ENCODE measurements at regions not wholly inside any gene's neighbourhood (a gene's known extent, or its start where the extent isn't known, plus 50 kb on each side); places are given as distances from the start of the nearest gene placed in this dataset.

DNA sequence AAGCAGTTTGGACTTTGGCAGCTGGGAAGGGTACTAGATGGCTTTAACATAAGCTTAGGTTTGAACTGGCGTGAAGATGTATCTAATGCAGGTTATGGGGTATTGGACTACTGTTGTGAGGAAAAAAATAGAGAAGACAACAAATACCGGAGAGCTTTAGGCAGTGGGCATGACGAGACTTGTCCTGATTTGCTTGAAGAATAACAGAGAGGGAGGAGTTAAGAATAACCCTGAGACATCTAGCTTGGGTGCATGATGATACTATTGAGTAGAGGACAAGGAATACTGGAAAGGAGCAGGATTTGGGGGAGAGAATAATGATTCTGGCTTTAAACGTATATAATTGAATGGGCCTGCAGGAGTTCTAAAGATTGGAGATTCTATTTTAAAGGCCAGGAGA, 249.5 kb upstream of the AZI2 start:
- CTCF ChIA-PET: no interaction called here
- BruUV-seq (replicated peaks): no TSS peak
- H3K9me3 ChIP-seq (ENCODE audit: control insufficient read depth in 1 of 2, insufficient read depth in 1 of 2, low read depth in 1 of 2, low read length in 2 of 2): no peaks in the 10 kb centered on the region

More for the DNA sequence above, 249.5 kb upstream of the AZI2 start:
- H3K4me3 ChIP-seq (replicated peaks in 1 of 2; ENCODE audit: low read depth in 1 of 2, low read length in 2 of 2): no peak overlapping the region
- ChIA-PET POLR2A (no interaction called here), RAD21 (ENCODE audit: low non-redundant PET in 1 of 2, low total read pairs in 2 of 2, uncharacterized antibody in 2 of 2, unreplicated experiment in 2 of 2) (no interaction called here)
- no peaks in the 10 kb centered on the region for H3K79me2 ChIP-seq (ENCODE audit: insufficient read depth, low read length)
- intact Hi-C loops (cut with micrococcal nuclease): no loop called here
- no peak overlapping the region for H3K9ac ChIP-seq (ENCODE audit: low read length)
- no peaks in the 10 kb centered on the region for H3K9me2 ChIP-seq (ENCODE audit: insufficient read depth)
- peaks cover 3% of the 10 kb centered on the region; the same call in 1 of the 2 replicates for H3K27me3 ChIP-seq (ENCODE audit: insufficient read depth, low read length)
- H3K36me3 ChIP-seq (ENCODE audit: control insufficient read depth in 1 of 2, insufficient read depth in 2 of 2, low read length in 2 of 2): no peaks in the 10 kb centered on the region
- TF ChIP-seq CEBPB (IDR thresholded peaks at IDR 0.05; ENCODE audit: low read depth) (no peak), POLR2A (IDR thresholded peaks at IDR 0.05; ENCODE audit: borderline replicate concordance, extremely low read depth, insufficient read depth, insufficient read length) (no peak), JUND (IDR thresholded peaks at IDR 0.05) (no peak), RAD21 (IDR thresholded peaks at IDR 0.05; ENCODE audit: low read depth) (no peak), CBX3 (IDR thresholded peaks at IDR 0.05; ENCODE audit: low read depth) (no peak), ELF1 (IDR thresholded peaks at IDR 0.05; ENCODE audit: borderline replicate concordance, low read depth) (no peak)
- TF ChIP-seq, protein P1, sequence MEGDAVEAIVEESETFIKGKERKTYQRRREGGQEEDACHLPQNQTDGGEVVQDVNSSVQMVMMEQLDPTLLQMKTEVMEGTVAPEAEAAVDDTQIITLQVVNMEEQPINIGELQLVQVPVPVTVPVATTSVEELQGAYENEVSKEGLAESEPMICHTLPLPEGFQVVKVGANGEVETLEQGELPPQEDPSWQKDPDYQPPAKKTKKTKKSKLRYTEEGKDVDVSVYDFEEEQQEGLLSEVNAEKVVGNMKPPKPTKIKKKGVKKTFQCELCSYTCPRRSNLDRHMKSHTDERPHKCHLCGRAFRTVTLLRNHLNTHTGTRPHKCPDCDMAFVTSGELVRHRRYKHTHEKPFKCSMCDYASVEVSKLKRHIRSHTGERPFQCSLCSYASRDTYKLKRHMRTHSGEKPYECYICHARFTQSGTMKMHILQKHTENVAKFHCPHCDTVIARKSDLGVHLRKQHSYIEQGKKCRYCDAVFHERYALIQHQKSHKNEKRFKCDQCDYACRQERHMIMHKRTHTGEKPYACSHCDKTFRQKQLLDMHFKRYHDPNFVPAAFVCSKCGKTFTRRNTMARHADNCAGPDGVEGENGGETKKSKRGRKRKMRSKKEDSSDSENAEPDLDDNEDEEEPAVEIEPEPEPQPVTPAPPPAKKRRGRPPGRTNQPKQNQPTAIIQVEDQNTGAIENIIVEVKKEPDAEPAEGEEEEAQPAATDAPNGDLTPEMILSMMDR (IDR thresholded peaks at IDR 0.05 in 2 of 3, conservative IDR thresholded peaks at IDR 0.05 in 1 of 3; ENCODE audit: borderline replicate concordance in 1 of 3, insufficient read depth in 1 of 3, low read depth in 2 of 3, low read length in 2 of 3): no peak
- TF ChIP-seq, protein P2, sequence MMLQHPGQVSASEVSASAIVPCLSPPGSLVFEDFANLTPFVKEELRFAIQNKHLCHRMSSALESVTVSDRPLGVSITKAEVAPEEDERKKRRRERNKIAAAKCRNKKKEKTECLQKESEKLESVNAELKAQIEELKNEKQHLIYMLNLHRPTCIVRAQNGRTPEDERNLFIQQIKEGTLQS (IDR thresholded peaks at IDR 0.05): no peak
- TF ChIP-seq, protein P3, sequence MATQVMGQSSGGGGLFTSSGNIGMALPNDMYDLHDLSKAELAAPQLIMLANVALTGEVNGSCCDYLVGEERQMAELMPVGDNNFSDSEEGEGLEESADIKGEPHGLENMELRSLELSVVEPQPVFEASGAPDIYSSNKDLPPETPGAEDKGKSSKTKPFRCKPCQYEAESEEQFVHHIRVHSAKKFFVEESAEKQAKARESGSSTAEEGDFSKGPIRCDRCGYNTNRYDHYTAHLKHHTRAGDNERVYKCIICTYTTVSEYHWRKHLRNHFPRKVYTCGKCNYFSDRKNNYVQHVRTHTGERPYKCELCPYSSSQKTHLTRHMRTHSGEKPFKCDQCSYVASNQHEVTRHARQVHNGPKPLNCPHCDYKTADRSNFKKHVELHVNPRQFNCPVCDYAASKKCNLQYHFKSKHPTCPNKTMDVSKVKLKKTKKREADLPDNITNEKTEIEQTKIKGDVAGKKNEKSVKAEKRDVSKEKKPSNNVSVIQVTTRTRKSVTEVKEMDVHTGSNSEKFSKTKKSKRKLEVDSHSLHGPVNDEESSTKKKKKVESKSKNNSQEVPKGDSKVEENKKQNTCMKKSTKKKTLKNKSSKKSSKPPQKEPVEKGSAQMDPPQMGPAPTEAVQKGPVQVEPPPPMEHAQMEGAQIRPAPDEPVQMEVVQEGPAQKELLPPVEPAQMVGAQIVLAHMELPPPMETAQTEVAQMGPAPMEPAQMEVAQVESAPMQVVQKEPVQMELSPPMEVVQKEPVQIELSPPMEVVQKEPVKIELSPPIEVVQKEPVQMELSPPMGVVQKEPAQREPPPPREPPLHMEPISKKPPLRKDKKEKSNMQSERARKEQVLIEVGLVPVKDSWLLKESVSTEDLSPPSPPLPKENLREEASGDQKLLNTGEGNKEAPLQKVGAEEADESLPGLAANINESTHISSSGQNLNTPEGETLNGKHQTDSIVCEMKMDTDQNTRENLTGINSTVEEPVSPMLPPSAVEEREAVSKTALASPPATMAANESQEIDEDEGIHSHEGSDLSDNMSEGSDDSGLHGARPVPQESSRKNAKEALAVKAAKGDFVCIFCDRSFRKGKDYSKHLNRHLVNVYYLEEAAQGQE (IDR thresholded peaks at IDR 0.05; ENCODE audit: low read depth): no peak
- no peak for ATAC-seq
- H3K27ac ChIP-seq (ENCODE audit: low read depth, low read length): no peak overlapping the region
- DNase-seq (ENCODE audit: low read depth, low spot score): no peak
- H4K20me1 ChIP-seq (ENCODE audit: insufficient read depth): no peaks in the 10 kb centered on the region
- H3K4me1 ChIP-seq (ENCODE audit: control insufficient read depth in 1 of 2, insufficient read depth in 2 of 2, low read length in 2 of 2): no peaks in the 10 kb centered on the region
- H2AFZ ChIP-seq (ENCODE audit: low read depth, low read length, poor library complexity, severe bottlenecking): no peak overlapping the region
- no peak overlapping the region for H3K4me2 ChIP-seq (ENCODE audit: low read length)

Data from HCT116 (cell line).